Urothelium cell line (cell line): ENCODE measurements at regions not wholly inside any gene's neighbourhood (a gene's known extent, or its start where the extent isn't known, plus 50 kb on each side); places are given as distances from the start of the nearest gene placed in this dataset.
"Not testable (repeated sequence)": the region's sequence is repeated elsewhere in the genome, so short reads cannot be mapped to it uniquely, and the experiment has no call there.

Source experiments
- DNase-seq: peaks from one replicate; pipeline ENCODE4 v3.0.0; 2011; ENCODE audit warnings: low spot score, mixed read lengths
- FAIRE-seq: peaks from 2 replicates; lab custom pipeline; 2011; peaks lifted over from hg19 to GRCh38; lab: Jason Lieb, UNC

- not testable (repeated sequence) for FAIRE-seq, DNase-seq
These were observed 70.5 kb upstream of the NBPF11 start for GRCh38 chr1:148222399-148223159.

- not testable (repeated sequence) for DNase-seq, FAIRE-seq
These were observed 69.5 kb upstream of the NBPF11 start for GRCh38 chr1:148221593-148221992.

- not testable (repeated sequence) for FAIRE-seq, DNase-seq
These were observed 67.1 kb upstream of the NBPF11 start for GRCh38 chr1:148219229-148219628.

- DNase-seq = not testable (repeated sequence)
- peak; percentile 13 for FAIRE-seq
These were observed 59.1 kb upstream of the NBPF11 start for GRCh38 chr1:148211191-148211590.

- not testable (repeated sequence) for DNase-seq, FAIRE-seq
These were observed 58.5 kb upstream of the NBPF11 start for GRCh38 chr1:148210624-148211023.

GRCh38 chr1:148210166-148210565 lies 58.1 kb upstream of the NBPF11 start:
- FAIRE-seq, DNase-seq: not testable (repeated sequence)

GRCh38 chr1:148202013-148202412 lies 49.9 kb upstream of the NBPF11 start:
- DNase-seq, FAIRE-seq: not testable (repeated sequence)
